ENCODE measurements at regions not wholly inside any gene's neighbourhood (a gene's known extent, or its start where the extent isn't known, plus 50 kb on each side); places are given as distances from the start of the nearest gene placed in this dataset.
A peak's percentile ranks its signal among the peaks of the same experiment; 100 is the strongest.
"Not testable (repeated sequence)": the region's sequence is repeated elsewhere in the genome, so short reads cannot be mapped to it uniquely, and the experiment has no call there.

DNA sequence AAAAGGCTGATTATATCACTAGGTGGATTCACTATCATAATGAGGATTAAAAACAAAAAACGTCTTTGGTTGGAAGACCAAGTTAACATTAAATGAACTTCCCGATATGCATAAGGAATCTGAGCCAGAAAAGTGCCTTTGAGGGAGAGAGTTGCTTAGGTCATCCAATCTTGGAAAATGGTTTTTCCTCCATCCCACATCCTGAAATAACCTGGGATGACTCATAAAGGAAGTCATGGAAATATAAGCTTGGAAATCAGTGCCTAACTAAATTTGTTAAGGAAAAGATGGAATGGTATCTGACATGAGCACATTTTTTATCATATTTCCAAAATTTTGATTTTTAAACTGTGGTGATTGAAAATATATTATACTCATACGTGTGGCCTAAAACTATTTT lies 66.0 kb downstream of the KBTBD8 start:
- DNase-seq = no peak

DNA sequence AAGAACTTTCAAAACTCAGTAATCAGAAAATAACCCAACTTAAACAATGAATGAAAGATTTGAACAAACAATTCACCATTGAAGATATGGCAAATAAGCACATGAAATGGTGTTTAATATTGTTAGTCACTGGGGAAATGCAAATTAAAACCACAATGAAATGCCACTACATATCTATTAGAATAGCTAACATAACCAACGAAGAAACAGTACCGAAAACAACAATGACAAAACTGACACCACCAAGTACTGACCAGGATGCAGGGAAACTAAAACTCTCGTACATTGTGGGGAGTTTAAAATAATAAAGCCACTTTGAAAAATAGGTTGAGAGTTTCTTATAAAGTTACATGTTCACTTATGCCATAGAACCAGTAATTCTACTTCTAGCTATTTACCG lies 69.1 kb downstream of the KBTBD8 start:
- DNase-seq = no peak

DNA sequence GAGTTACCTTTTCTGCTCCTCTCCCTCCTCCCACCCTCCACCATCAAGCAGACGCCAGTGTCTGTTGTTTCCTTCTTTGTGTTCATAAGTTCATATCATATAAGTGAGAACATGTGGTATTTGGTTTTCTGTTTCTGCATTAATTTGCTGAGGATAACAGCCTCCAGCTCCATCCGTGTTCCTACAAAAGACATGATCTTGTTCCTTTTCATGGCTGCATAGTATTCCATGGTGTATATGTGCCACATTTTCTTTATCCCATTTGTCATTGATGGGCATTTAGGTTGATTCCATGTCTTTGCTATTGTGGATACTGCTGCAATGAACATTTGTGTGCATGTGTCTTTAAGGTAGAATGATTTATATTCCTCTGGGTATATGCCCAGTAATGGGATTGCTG lies 74.5 kb downstream of the KBTBD8 start:
- not testable (repeated sequence) for DNase-seq

DNA sequence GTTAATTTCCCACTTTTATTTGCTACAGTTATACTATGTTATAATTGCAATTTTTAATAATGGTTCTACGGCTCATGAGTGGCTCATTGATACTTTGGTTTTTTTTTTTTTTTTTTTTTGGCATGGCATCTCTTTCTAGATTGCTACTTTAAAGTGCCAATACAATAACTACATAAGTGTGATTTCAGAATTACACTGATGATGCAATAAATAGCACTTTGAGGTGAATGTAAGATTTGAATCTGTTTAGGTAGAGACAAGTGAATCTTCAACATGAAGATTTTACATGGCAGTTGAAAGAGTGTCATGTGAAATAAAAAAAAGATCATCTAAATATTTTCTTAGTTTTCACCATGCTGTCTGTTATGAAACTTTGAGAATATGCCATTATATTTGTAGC lies 75.7 kb downstream of the KBTBD8 start:
- DNase-seq = no peak

DNA sequence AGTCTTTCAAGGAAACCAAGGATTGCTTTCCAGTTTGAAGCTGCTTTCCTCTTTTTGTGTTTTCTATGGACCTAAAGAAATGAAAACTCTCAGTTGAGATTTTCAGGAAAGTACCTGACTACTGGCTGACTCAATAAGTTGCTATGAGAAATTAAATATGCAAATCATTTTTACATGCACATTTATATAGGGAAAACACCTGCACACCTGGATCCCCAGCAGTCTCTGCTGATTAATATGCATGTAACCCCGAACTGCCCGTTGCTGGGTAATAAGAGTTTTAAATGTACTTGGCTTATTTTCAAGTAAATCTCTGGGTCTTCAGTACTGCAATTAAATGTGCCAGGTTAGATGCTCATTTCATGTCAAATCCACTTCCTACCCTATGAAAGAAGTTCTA lies 77.2 kb downstream of the KBTBD8 start:
- DNase-seq = no peak

DNA sequence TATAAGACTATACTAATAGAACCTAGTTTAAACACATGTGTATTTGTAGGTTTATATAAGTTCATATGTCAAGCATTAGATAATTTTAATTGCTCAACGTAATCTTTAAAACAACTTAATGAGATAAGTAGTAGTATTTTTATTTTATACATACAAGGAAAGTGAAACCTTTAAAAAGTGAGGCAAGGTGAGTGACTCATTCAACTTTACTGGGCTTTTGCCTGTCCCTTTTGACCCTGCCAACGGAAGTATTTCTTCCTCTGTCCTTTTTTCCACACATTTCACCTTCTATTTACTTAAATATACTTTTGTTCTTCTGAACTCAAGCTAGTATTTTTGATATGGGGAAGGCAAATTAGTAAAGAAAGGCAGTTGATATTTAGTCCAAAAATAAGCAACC lies 78.5 kb downstream of the KBTBD8 start:
- no peak for DNase-seq

DNA sequence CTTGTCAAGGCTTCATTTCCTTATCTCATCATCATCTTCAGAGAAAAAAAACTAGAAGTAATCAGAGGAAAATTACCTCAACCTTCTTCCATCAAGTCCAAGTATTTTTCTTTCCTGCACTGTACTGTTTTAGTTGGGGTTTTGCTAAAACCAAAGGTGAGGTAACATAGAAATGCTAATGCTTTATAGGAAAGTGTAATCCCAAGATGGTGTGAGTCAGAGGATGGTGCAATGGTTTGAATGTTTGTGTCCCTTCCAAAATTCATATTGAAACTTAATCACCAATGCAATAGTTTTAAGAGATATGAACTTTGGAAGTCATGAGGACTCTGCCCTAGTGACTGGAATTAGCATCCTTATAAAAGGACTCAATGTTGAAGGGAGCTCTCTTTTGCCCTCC lies 79.5 kb downstream of the KBTBD8 start:
- DNase-seq = no peak

DNA sequence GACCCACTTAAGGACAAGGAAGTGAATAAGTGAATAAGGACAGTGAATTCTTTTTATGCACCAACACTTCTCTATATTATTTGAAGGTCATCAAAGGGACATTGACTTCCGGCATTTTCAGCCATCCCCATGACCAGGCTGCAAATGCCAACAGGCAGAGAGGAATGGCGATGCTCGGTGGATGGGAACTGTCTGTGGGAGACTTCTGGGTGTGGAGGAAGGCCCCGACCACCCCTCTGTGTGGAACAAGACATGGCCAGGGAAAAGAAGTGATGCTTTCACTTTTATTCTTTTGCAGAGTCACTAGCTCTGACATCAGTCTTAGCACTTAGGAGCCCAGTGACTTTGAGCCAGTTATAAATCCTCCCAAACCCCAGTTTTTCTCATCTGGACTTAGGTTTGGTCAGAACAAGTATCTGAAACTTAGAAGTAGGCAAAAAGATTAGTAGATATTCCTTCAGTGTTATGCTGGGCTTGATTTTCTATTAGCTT lies 84.5 kb downstream of the KBTBD8 start:
- no peak for DNase-seq

DNA sequence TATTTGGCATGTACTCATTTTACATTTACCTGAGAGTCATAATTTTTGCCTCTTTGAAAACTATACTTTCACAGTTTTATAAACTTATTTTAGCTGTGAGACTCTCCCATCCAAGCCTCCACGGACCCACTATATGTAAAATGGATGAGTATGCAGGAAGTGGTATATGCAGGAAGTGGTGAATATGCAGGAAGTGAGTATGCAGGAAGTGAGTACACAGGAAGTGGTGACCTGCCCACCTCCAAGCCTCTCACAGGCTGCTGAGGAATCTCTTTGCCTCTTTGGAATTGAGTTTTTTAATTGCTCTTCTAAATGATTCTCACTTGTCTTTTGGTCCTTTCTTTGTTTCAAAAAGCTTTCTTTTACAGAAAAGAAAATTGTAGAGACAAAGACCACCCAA lies 85.2 kb downstream of the KBTBD8 start:
- DNase-seq = peak; percentile 25

DNA sequence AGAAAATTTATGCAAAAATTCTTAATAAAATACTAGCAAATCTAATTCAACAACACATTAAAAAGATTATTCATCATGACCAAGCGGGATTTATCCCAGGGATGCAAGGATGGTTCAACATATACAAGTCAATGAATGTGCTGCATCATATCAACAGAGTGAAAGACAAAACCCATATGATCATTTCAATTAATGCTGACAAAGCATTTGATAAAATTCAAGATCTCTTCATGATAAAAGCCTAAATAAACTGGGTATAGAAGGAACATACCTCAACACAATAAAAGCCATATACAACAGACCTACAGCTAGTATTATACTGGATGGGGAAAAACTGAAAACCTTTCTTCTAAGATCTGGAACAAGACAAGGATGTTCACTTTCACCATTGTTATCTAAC lies 89.7 kb downstream of the KBTBD8 start:
- no peak for DNase-seq

DNA sequence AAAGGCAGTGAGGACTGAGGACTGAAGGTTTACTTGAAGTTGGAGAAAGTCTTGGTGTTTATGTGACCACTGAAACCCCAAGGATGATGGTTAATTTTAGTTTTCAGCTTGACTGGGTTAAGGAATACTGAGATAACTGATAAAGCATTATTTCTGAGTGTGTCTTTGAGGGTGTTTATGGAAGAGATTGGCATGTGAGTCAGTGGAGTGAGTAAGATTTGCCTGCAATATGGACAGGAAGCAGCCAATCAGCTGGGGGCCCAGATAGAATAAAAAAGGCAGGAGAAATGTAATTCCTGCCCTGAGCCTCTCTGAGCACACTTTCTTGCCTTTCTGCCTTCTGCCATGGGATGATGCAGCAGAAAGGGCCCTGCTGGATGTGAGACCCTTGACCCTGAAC lies 92.4 kb downstream of the KBTBD8 start:
- DNase-seq = no peak

DNA sequence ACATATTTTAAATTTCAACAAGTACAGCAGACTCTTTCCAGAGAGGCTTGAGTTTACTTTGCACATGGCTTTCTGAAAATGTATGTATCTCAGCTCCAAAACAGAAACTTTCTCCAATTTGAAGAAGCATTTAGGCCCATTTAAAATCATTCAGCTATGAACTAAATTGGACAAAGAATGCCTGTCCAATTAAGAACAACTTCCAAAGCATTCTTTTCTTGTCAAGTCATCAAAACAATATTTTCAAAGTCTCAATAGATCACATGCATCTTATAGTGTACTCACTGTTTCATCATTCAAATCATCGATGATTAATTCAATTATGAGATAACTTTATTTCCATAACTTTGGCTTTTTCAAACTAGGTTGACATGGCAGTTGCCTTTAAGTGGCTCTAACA lies 95.2 kb downstream of the KBTBD8 start:
- no peak for DNase-seq

DNA sequence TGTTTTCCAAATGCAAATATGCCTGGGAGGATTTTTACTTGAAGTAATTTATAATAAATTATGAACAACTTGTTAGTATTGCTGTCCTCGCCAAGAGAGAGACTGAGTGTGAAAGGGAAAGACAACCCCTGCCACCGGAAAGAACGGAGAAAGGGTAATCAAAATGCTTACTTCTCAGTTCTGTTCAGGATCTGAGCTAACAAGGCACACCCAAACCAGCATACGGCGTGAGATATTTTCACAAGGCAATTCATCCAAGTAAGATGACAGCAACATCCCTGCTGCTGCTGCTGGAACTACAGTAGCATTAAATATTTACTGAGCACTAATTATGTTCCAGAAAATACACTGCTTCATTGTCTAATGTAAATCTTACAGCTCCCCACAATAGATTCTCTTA lies 96.1 kb downstream of the KBTBD8 start:
- DNase-seq = no peak

DNA sequence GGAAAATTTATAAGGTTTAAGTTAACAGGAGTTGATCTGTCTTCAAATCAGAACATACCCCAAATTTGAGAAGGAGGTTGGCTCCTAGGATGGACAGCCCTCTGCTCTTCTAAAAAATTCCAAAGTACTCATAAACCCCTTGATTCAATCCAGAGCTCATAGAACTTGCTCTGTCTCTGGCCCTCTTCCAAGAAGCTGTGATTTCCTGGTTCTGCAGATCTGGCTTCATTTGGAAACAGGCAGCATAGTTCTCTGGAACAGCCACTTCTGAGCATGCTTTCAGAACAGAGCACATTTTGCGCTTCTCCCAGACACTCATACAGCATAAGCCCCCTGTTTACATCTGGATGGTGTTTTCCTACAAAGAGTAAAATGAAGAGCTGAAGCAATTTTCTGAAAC lies 96.7 kb downstream of the KBTBD8 start:
- no peak for DNase-seq

DNA sequence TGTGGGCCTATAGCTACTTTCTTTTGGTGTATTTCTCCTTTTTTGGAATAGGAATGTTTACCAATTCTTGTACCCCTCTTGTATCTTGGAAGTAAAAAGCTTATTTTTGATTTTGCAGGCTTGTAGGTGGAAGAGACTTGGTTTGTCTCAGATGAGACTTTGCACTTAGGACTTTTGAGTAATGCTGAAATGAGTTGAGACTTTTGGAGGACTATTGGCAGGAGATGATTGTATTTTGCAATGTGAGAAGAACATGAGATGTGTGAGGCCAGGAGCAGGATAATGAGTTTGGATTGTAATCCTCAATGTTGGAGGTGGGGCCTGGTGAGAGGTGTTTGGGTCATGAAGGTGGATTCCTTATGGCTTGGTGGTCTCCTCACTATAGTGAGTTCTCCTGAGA lies 106.3 kb downstream of the KBTBD8 start:
- DNase-seq = no peak

DNA sequence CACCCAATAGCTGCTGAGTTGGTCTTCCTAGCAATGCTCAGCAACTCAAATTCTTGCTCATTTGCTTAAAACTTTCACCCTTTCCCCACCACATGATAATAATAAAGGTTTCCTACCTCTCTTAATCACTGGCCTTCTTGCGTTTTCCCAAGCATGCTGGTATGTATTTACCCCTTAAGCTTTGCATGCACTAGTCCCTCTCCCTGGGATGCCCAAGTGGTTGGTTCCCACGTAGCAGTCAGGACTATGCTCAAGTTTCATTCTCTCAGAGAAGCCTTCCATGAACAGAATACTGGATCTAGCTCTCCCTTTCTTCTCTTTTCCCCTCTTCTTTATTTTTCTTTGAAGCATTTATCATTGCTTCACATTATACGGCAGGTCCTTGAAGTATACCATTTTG lies 108.8 kb downstream of the KBTBD8 start:
- no peak for DNase-seq

DNA sequence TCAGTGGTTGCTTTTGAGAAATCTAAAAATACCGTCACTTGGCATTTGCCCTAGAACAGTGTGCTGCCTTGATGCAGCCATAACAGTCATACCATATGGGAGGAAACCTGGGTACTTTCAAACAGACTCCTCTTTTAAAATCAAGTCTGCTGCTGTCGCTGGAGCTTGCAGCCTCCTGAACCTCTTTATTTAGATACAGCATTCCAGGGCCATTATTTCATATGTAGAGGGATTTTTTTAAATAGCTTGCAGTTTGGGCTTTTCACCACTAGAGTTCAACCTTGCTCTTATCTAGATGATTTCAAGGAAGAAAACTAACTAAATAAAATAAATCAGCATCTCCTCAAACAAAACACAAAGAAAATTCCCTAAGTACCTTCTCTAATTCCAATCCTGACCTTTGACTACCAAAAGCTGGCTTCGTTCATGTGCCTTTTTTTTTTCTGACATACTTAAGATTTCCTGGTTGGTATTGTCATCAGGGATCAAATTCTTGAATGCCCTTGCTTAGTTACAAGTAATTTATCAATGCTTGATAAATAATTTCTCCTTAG lies 111.6 kb downstream of the KBTBD8 start:
- DNase-seq = no peak

DNA sequence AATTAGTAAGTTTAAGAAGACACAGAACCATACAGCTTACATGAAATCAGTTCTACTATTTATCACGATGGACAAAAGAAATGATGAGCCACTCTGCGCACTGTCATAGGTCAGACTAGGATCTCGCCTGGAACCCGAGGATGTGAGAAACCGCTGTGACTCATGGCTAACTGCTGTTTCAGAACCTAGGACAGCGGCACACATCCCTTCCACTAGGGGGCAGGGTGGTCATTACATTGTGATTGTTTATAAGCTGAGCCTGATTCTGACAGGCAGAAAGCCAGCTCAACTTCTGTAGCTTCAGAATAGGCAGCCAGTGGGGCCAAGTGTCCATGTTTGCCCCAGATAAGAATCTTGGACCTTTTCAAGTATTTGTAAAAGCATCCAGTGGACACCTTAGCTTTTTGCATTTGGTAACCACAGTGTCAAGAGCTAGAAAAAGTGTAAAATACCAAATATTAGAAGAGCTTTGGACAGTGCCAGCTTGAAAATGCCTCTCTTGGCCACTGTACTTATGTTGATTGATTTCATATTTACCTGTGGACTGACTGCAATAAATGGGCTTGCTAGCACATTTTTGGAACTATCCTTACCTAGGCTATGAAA lies 115.8 kb downstream of the KBTBD8 start:
- DNase-seq = peak; percentile 69

DNA sequence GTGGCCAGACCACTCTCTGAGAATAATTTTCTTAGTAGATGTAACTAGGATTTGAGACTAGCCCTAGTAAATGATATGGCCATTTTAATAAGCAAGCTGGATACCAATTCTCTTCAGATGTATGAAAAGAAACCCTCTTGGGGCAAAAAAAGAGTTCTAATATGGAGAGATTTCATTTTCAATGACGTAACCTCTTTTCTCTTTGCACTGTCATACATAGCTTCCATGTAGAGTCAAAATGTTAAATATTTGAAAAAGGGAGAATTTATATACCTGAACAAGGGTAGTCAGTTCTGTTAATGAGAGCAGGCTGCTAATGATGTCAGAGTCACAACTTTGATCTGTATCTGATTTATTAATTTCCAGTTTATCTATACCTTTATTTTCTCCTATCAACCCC lies 120.0 kb downstream of the KBTBD8 start:
- no peak for DNase-seq

DNA sequence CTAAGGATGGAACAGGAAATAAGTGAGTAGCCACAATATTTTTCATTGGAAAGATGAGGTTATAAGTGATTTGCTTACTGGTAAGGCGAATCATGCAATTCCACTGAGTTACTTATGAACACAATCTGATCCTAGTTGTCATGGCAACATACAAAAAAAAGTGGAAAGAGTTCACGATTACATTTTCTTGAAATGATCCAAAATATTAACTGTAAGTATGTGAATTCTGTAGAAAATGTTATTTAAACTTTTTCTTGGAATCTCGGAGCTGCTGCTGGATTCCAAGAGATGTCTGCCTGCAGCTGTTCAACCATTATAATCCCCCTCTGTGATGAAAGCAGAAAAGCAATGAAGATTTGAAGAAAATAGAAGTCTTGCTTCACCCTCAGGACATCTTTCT lies 120.5 kb downstream of the KBTBD8 start:
- no peak for DNase-seq

DNA sequence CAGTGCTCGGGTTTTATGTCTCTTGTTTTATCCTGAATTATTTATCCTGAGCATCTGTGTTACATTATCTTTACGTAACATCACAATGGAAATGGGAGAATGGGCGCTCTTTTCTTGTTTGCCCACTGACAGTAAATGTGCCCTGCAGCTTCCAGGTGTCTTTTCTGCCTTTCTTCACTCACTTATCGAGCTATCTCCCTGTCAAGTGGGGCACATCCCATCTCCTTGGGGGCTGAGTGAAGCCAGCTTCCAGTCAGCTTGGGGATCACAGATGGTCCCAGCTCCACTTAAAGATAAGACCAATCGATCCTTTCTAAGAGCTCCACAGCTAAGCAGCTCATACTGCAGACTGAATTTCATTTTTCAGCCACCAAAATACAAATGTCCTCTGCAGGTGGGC lies 125.8 kb downstream of the KBTBD8 start:
- DNase-seq = no peak

DNA sequence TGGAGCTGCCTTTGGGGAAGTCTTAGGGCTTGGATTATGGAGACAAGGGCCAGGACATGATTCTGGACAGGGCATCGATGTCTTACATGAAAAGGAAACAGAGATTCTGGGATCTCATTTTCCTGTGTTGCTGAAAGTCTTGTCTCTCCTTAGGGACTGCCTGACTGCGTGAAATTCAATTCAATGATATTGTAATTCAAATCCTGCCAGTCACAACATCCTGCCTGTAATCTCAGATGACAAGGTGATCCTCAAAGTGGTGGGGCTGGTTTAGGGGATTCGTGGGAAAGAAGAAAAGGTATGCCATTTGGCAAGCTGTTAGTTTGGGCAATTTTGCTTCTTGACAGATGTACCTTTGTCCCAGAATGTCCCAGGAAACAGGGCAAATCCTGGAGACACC lies 129.1 kb downstream of the KBTBD8 start:
- DNase-seq = no peak

DNA sequence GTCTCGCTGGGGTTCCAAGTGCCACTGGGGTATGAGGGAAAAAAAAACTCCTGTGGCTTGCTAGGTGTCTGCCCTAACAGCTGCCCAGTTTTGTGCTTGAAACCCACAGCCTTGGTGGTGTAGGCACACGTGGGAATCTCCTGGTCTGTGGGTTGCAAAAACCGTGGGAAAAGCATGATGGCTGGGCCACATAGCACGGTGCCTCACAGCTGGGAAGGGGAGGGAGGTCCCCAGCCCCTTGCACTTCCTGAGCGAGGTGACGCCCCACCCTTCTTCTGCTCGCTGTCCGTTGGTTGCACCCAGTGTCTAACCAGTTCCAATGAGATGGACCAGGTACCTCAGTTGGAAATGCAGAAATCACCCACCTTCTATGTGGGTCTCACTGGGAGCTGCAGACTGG lies 144.3 kb downstream of the KBTBD8 start:
- no peak for DNase-seq

DNA sequence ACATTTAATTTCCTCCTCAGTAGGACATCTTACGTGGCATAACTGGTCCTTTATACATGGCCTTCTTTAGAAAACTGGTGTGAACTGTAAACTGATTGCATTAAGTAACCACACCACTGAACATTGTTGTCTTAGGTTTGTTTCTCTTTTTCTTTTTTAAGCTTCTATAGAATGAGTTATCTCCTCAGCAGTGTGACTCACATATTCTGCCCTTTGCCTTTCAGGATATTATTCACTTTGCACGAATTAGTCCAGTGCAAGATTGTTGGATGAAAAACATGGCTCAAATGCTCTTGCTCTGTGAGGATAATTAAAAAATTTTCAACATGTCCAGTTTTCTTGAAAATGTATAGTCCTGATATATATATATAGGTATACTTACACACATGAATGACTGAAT lies 147.6 kb downstream of the KBTBD8 start:
- DNase-seq = no peak

DNA sequence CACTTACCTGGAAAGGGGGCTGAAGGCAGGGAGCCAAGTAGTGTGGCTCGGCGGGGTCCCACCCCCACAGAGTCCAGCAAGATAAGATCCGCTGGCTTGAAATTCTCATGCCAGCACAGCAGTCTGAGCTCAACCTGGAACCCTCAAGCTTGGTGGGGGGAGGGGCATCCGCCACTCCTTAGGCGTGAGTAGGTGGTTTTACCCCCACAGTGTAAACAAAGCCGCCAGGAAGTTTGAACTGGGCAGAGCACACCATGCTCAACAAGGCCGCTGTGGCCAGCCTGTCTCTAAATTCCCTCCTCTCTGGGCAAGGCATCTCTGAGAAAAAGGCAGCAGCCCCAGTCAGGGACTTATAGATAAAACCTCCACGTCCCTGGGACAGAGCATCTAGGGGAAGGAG lies 156.3 kb downstream of the KBTBD8 start:
- DNase-seq = no peak

Measured in stimulated activated CD4-positive, alpha-beta T cell treated with anti-CD3 and anti-CD28 coated beads, Interleukin-12 subunit alpha, Interleukin-12 subunit beta, amount 100 ng/mL, for 4 hours (primary cell).